ENCODE measurements at regions not wholly inside any gene's neighbourhood (a gene's known extent, or its start where the extent isn't known, plus 50 kb on each side); places are given as distances from the start of the nearest gene placed in this dataset.

GRCh38 chr2:111709321-111709720 is 174.7 kb downstream of the ANAPC1 start:
- TF ChIP-seq CTCF (IDR thresholded peaks at IDR 0.05) = no peak
- TF ChIP-seq POLR2A (IDR thresholded peaks at IDR 0.05) = no peak

All from esophagus squamous epithelium (tissue), 4 donors.